Head of caudate nucleus (tissue), 42 donors: ENCODE measurements at regions not wholly inside any gene's neighbourhood (a gene's known extent, or its start where the extent isn't known, plus 50 kb on each side); places are given as distances from the start of the nearest gene placed in this dataset.

Experiments
- DNase-seq, 42 donors: peaks; one replicate each; pipeline versions ENCODE4 v3.0.0 to v3.0.0-alpha.2; 2020 to 2021; ENCODE audit warnings: mixed read lengths in 7 of 42
- intact Hi-C: fragments of 100-400 bp; cut with DNase I; formaldehyde crosslinking; loops from one replicate; pipeline ENCODE4 v1.15.0; 2022

DNA sequence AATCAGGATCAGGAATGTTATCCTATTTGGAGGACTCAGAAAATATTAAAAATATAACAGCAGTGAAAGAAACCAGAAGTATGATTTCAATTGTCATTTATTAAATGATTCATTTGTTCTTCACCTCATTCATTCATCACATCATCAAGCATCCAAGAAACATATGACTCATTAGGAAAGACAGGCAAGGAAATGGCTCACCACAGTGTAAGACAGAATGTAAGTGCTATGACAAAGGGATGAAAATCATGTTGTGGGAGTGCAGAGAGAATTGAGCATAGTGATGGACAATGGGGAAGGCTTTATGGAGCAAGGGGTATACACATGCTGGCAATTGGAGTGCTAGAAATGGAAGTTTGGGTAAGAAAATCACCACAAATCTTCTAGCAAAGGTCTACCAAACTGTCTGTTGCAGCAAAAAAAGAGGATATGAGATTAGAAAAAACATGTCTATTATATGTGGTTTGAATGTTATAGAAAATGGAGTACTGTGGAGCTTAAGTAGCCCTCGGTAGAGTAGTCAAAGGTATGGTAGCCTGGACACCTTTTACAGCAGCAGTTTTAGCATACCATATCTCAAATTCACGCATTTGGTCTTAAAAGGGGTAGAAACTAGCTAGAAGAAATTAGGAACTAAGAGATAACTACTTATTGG, 111.1 kb upstream of the GPR149 start:
- no peak for DNase-seq
- intact Hi-C loops = no loop called here

DNA sequence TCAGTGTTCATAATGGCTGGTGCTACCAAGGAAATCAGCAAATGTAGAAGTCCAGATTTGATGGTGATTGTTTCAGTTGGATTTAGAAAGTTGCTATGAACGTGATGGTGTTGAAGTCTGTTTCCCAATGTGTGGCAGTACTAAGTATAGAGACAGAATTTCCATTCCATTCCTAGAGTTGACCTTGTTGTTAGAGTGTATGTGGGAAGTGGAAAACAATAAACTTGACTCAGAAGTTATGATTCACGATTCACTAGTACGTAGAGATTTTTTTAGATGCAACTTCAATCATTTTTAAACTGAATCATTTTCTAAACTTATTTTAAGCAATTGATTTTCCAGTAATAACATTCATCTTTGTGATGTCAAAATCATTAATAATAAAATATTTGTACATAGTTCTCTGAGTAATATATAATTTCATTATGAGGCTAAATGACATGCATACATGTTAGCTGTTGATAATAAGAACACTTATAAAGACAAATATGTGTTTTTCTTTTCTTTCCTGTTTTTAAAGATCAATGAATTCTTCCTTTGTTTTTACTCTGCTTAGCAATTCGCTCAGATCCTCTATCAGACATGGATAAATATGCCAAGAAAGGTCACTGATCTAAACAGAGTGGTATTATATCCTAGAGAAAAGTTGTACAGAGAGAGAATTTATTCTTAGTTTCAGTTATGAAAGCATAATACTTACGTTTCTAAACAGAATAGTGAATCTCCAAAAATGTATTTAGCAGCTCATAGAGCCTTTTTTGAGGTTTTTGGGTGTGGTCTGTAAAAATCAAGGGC, 108.8 kb upstream of the GPR149 start:
- DNase-seq = no peak
- intact Hi-C loops = no loop called here

DNA sequence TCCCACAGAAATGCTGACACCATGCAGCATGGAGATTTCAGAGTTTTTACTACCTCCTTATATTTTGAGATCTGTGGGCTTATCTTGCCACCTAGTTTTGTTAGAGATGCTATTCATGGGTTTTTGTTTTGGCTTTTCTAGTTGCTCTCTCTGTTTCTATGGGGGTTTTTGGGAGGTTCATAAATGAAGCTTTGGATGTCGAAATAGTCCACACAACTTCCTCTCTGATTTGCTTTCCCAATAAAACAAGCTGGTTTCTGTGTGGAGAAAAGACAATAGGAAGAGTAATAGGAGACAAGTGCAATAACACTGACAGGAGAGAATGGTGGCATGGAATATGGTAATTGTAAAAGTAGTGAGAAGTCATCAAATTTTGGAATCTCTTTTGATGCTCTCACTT, 106.8 kb upstream of the GPR149 start:
- no peak for DNase-seq
- intact Hi-C loops = no loop called here

DNA sequence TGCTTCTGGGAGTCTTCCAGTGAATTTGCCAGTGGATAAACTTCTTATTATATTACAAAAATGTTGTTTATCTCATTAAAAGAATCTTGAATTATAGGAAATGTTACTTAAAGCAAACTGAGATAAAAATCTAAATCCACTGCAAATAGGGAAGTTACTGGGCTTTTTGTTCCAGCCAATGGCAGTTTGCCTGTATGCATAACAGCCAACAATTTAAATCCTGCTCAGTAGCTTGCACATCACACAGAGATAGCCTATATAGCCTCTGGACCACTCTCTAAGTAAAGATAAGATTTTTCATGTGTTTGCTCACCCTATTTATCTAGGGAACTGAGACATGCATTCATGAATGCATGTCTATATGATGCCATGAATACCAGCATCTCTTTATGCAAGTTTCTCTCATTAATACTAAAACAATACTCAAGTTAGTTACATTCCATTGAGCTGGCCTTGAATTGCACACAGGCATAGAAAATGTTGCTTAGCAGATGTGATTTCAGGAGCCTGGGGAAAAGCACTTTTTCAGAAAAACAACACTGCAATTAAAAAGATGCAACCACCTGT, 92.1 kb upstream of the GPR149 start:
- intact Hi-C loops = no loop called here
- no peak for DNase-seq

DNA sequence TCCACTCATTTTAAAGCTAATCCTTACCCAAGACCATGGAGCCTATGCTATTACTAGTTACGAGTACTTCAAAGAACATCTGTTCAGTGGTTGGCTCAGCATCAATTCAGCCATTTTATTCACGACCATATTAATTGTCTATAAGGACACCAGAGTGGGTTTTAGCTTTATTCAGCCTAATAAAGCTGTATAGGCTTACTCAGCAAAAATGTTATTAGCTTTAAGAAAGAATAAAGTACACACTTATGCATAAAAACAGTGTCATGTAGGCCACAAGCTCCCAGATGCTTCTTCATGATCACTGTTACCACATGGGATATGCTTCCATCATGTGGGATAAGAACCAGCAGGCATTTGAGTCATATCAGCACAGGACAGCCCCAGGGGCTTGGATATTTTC, 87.4 kb upstream of the GPR149 start:
- intact Hi-C loops = no loop called here
- DNase-seq = no peak

DNA sequence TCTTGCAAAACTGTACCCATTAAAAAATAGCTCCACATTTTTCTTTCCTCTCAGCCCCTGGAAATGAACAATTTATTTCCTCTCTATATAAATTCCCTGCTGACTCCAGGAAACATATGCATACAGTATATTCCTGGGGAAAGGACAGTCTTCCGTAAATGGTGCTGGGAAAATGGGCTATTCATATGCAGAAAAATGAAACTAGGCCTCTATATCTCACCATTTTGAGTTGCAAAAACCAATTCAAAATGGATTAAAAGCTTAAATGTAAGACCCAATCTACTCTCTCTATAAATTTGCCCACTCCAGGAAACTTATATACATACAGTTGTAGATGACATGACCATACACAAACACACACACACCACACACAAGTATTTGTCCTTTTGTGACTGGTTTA, 85.9 kb upstream of the GPR149 start:
- no peak for DNase-seq
- intact Hi-C loops = no loop called here

DNA sequence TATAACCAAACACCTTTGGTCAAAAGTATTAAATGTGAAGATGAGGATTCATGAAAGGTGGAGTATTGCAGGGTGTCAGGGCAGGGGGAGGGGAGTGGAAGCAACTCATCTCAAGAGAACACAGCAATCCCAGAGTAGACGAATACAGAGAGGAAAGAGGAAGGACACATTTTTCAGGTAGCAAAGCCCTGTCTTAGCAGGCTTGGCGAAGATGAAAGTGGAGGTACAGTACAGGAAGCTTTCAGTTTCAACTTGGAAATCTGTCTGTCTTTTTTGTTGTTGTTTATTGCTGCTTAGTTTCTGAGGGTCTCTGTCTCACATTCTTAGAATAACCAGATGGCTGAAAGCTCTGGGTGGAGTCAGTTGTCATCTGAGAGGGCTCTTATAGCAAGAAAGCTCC, 80.8 kb upstream of the GPR149 start:
- no peak for DNase-seq
- intact Hi-C loops = no loop called here

DNA sequence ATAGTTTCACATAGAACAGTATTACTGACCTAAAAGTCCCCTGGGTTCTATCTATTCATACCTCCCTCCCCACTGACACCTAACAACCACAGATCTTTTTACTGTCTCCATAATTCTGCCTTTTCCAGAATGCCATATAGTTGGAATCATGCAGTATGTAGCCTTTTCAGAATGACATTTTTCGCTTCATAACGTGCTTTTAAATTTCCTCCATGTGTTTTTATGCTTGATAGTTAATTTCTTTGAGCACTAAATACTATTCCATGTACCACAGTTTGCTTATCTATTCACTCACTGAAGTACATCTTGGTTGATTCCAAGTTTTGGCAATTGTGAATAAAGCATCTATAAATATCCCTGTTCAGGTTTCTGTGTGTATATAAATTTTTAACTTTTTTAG, 77.7 kb upstream of the GPR149 start:
- intact Hi-C loops = no loop called here
- no peak for DNase-seq

DNA sequence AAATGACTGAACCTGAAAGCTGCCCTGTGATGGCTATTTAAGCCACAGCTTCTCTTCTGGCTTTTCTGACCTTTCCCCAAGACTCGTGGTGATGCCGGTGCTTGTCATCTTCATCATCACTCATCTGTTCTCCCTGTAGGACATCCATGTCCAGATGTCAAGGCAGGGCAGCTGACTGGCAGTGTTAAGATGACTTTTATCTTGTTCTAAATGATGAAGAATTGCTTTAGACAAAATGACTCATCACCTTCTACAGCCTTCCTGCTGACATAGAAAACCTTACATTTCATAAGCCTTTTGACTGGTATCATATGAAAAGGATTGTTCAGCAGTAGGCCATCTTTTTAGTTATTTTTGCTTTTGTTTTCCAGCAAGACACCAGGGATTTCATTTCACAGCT, 67.0 kb upstream of the GPR149 start:
- intact Hi-C loops = no loop called here
- no peak for DNase-seq

DNA sequence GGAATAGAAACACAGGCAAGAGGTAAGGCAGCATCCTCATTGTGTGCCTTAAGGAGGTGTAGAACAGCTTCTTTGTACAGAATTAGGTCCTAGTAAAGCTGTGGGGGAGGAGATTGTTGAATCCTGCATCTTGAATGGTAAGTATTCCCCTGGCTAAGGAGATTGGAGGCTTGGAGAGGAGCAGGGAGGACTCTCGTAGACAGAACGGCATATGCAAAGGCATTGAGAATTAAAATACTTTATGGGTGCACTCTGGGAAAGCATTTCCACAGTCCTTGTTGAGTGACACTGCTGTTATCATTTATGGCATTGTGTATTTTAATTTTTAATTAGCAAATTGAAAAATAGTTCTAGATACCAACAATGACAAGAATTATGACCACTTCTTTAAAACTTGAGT, 66.5 kb upstream of the GPR149 start:
- no peak for DNase-seq
- intact Hi-C loops = no loop called here

DNA sequence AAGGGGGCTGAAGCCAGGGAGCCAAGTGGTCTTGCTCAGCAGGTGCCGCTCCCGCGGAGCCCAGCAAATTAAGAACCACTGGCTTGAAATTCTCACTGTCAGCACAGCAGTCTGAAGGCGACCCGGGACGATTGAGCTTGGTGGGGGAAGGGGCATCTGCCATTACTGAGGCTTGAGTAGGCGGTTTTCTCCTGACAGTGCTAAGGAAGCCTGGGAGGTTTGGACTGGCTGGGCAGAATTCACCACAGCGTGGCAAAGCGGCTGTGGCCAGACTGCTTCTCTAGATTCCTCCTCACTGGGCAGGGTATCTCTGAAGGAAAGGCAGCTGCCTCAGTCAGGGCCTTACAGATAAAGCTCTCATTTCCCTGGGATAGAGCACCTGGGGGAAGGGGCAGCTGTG, 57.0 kb upstream of the GPR149 start:
- no peak for DNase-seq
- intact Hi-C loops = no loop called here

DNA sequence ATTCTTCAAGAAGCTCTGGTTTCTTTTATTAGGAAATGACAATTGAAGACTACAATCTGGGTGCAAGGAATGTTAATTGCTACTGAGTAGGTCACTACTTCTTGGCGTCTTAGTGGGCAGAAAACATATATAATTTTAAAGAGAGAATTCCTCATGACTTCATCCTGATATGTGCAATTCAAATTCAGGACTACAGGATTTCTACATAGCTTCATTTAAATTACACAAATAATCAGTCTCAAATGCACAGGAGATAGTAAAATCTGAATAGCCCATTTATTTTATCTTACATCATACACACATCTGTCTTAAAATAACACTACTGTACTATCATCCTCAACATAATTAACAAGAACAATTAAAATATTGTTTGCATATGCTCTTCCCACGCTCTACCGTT, 52.5 kb upstream of the GPR149 start:
- intact Hi-C loops = no loop called here
- no peak for DNase-seq

DNA sequence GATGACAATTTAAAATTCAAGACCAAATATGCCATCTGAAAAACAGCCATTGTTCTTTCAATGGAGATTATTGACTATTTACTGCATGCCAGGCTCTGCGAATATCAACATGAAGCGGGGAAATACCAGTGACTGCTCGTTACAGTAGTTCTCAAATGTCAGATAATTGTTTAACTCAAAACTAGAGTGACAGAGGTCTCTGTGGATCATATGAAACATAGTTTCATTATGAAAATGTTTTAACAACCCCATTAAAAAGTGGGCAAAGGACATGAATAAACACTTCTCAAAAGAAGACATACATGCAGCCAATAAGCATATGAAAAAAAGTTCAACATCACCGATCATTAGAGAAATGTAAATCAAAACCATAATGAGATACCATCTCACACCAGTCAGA, 50.0 kb upstream of the GPR149 start:
- intact Hi-C loops = no loop called here

More for the DNA sequence above, 50.0 kb upstream of the GPR149 start:
- DNase-seq = no peak
